K562 (cell line): ENCODE measurements at regions not wholly inside any gene's neighbourhood (a gene's known extent, or its start where the extent isn't known, plus 50 kb on each side); places are given as distances from the start of the nearest gene placed in this dataset.
"Not testable (repeated sequence)": the region's sequence is repeated elsewhere in the genome, so short reads cannot be mapped to it uniquely, and the experiment has no call there.

ENCODE experiments used
- ATAC-seq: fragments of 200-7000 bp; cut with Tn5 transposase; 3 replicates; pipeline ENCODE4 v1.9.1; 2020; ENCODE audit warnings: moderate library complexity
- BruUV-seq: library from RNA; stranded (reverse); fragments of 400-500 nt; replicated peaks from 2 replicates; lab custom pipeline; 2021; lab: Mats Ljungman, UMichigan
- CTCF ChIA-PET: fragments of 300-600 bp; formaldehyde crosslinking; extraction: SDS; loops from one replicate; lab custom pipeline; 2021; ENCODE audit warnings: low intra/inter-chr PET ratio; lab: Yijun Ruan, JAX
- POLR2A ChIA-PET: fragments of 300-600, 350-650 bp; sonication (Branson Sonifier 250); formaldehyde crosslinking; extraction: SDS; loops from one replicate; lab custom pipeline; 2021; ENCODE audit warnings: antibody characterized with exemption, inconsistent platforms; lab: Yijun Ruan, JAX
- DNase-seq, 4 experiments: peaks; one replicate each; pipeline versions ENCODE4 v3.0.0 to v3.0.0-alpha.2; 2011 to 2018; ENCODE audit warnings: low spot score in 3 of 4, mixed read lengths in 3 of 4; ENCODE audit errors: extremely low read depth in 1 of 4
- FAIRE-seq: peaks from 2 replicates; lab custom pipeline; 2011; peaks lifted over from hg19 to GRCh38; lab: Jason Lieb, UNC
- H2AFZ ChIP-seq: 2 replicates; pipeline ENCODE4 v1.6.0; 2011; ENCODE audit warnings: low read depth, low read length, control low read depth, inconsistent platforms
- H3K27ac ChIP-seq: fragments of 200-600 bp; 3 replicates; pipeline ENCODE4 v1.8.0; 2011; ENCODE audit warnings: low read depth, mild to moderate bottlenecking, control low read depth, inconsistent platforms, low read length, moderate library complexity, mixed read lengths; ENCODE audit errors: extremely low read depth
- H3K27me3 ChIP-seq, 2 experiments: fragments of 300-600 bp in 1 of 2; 2 replicates in 1 of 2; 3 replicates in 1 of 2; pipeline versions ENCODE4 v1.6.0 to v1.8.0; 2011; ENCODE audit warnings: inconsistent platforms in 2 of 2, low read length in 2 of 2, mild to moderate bottlenecking in 1 of 2, mixed read lengths in 1 of 2, moderate library complexity in 1 of 2; ENCODE audit not compliant: control insufficient read depth in 2 of 2, insufficient read depth in 2 of 2
- H3K36me3 ChIP-seq: fragments of 300-600 bp; 3 replicates; pipeline ENCODE4 v1.8.0; 2011; ENCODE audit warnings: mild to moderate bottlenecking, low read length, inconsistent platforms; ENCODE audit not compliant: control insufficient read depth, insufficient read depth
- H3K4me1 ChIP-seq, 2 experiments: fragments of 200-600 bp in 1 of 2; replicated peaks in 1 of 2; 2 replicates in 1 of 2; 3 replicates in 1 of 2; pipeline versions ENCODE4 v1.5.1 to v1.8.0; 2011; ENCODE audit warnings: inconsistent platforms in 2 of 2, low read length in 2 of 2, mild to moderate bottlenecking in 1 of 2, mixed read lengths in 1 of 2, moderate library complexity in 1 of 2; ENCODE audit not compliant: control insufficient read depth in 2 of 2, insufficient read depth in 2 of 2
- H3K4me2 ChIP-seq: 2 replicates; pipeline ENCODE4 v1.6.1; 2011; ENCODE audit warnings: low read length, control low read depth, inconsistent platforms, mixed read lengths; ENCODE audit not compliant: insufficient read depth
- H3K4me3 ChIP-seq: fragments of 200-600 bp; sonication (generic), shearing (Covaris generic); 2 replicates; pipeline ENCODE4 v1.5.1; 2016; ENCODE audit warnings: control low read depth, inconsistent platforms
- H3K79me2 ChIP-seq: fragments of 200-600 bp; 3 replicates; pipeline ENCODE4 v1.8.0; 2011; ENCODE audit warnings: low read length, inconsistent platforms; ENCODE audit not compliant: control insufficient read depth, insufficient read depth
- H3K9ac ChIP-seq, 2 experiments: 2 replicates each; pipeline versions ENCODE4 v1.6.0 to v1.6.1; 2011; ENCODE audit warnings: low read depth in 2 of 2, low read length in 2 of 2, control low read depth in 1 of 2, inconsistent platforms in 1 of 2, mild to moderate bottlenecking in 1 of 2, mixed read lengths in 1 of 2; ENCODE audit not compliant: insufficient read depth in 1 of 2
- H3K9me1 ChIP-seq: one replicate; pipeline ENCODE4 v1.6.0; 2011; ENCODE audit warnings: inconsistent platforms, mild to moderate bottlenecking, low read length, moderate library complexity; ENCODE audit not compliant: control insufficient read depth, insufficient read depth
- H3K9me3 ChIP-seq: replicated peaks from 2 replicates; pipeline ENCODE4 v1.5.1; 2011; ENCODE audit warnings: low read depth, low read length, inconsistent platforms; ENCODE audit not compliant: control insufficient read depth, insufficient read depth
- H4K20me1 ChIP-seq: replicated peaks from 2 replicates; pipeline ENCODE4 v1.6.1; 2011; ENCODE audit warnings: low read length, inconsistent platforms, mixed read lengths; ENCODE audit not compliant: control insufficient read depth, insufficient read depth
- CEBPB ChIP-seq: fragments of 450-650 bp; IDR thresholded peaks from 2 replicates; pipeline ENCODE4 v1.6.1; 2016; ENCODE audit warnings: missing genetic modification characterization, missing compliant biosample characterization
- HES1 ChIP-seq: fragments of 450-650 bp; IDR thresholded peaks from 2 replicates; pipeline ENCODE4 v1.6.1; 2016; ENCODE audit warnings: low read depth, mild to moderate bottlenecking, moderate library complexity
- MYNN ChIP-seq, 2 experiments: sonication (generic); formaldehyde crosslinking in 1 of 2; IDR thresholded peaks; 2 replicates each; pipeline versions ENCODE4 v1.5.0 to v1.6.1; 2016 to 2020; ENCODE audit warnings: antibody characterized with exemption in 1 of 2, missing genetic modification reagents in 1 of 2
- NR4A1 ChIP-seq, 2 experiments: fragments of 250-450 bp in 1 of 2; fragments of 450-650 bp in 1 of 2; sonication (Bioruptor Pico) in 1 of 2; IDR thresholded peaks; 2 replicates each; pipeline versions ENCODE4 v1.4.0 to v1.6.1; 2016 to 2020; ENCODE audit warnings: mild to moderate bottlenecking in 2 of 2, missing compliant biosample characterization in 1 of 2, missing genetic modification characterization in 1 of 2, moderate library complexity in 1 of 2
- ZFP91 ChIP-seq: sonication (generic); formaldehyde crosslinking; IDR thresholded peaks from 2 replicates; pipeline ENCODE4 v1.8.0; 2022; ENCODE audit warnings: mild to moderate bottlenecking, missing genetic modification reagents
- ZNF507 ChIP-seq: conservative IDR thresholded peaks from 2 replicates; pipeline ENCODE4 v1.6.1; 2017; ENCODE audit warnings: missing genetic modification characterization, missing compliant biosample characterization
- WGBS: fragments of 100-300 bp; shearing (Covaris generic); methylation state at CpG from one replicate; pipeline ENCODE4 v1.1.6; 2016; ENCODE audit warnings: low coverage, mixed read lengths; ENCODE audit not compliant: insufficient coverage; ENCODE audit errors: missing lambda C conversion rate; 5-methylcytosine and 5-hydroxymethylcytosine counted together
- in situ Hi-C: fragments of 300-500 bp; cut with MboI; formaldehyde crosslinking; loops from 4 replicates; pipeline ENCODE4 v1.15.0; 2018; ENCODE audit warnings: inconsistent platforms, mixed read lengths
- intact Hi-C: fragments of 100-400 bp; cut with micrococcal nuclease; formaldehyde crosslinking; loops from 2 replicates; pipeline ENCODE4 v1.14.2; 2022

- FAIRE-seq, H3K27me3 ChIP-seq, H3K27ac ChIP-seq, H3K4me3 ChIP-seq, intact Hi-C loops, POLR2A ChIA-PET, H3K9me3 ChIP-seq, ATAC-seq, CTCF ChIA-PET, H3K79me2 ChIP-seq, H3K36me3 ChIP-seq, H3K4me2 ChIP-seq, DNase-seq, H3K9me1 ChIP-seq, BruUV-seq, H4K20me1 ChIP-seq, H2AFZ ChIP-seq: not testable (repeated sequence)
- in situ Hi-C loops = loop anchor here (5.0 kb wide), 1 partner anchor 118 kb away; no protein-coding TSS in a partner anchor
- Histone ChIP-seq H3K4me1 (peaks cover 6 to 34% of the 10 kb centered on the region in 2 experiments; a peak in 4 of 5 replicates), H3K9ac (peak overlapping the region in 1 of 2 experiments; percentile 26; a peak in 1 of 4 replicates)
- WGBS = 21% methylated on average over 25 of the region's 32 CpGs
- TF ChIP-seq CEBPB (tag) = peak; percentile 16; the same call in 1 of the 2 replicates
Measured at GRCh38 chr14:105604531-105605463, 78.4 kb downstream of the TMEM121 start.

GRCh38 chr14:105605464-105606304, 79.3 kb downstream of the TMEM121 start:
- Histone ChIP-seq H4K20me1 (no peaks in the 10 kb centered on the region), H3K4me1 (peaks cover 6 to 34% of the 10 kb centered on the region in 2 experiments; a peak in 4 of 5 replicates), H3K9me1 (no peaks in the 10 kb centered on the region), H3K79me2 (no peaks in the 10 kb centered on the region), H3K9ac (peak overlapping the region in 1 of 2 experiments; percentile 26; a peak in 1 of 4 replicates), H2AFZ (no peak overlapping the region), H3K27me3 (no peaks in the 10 kb centered on the region), H3K9me3 (no peaks in the 10 kb centered on the region), H3K36me3 (no peaks in the 10 kb centered on the region), H3K4me3 (no peak overlapping the region), H3K4me2 (no peak overlapping the region), H3K27ac (no peak overlapping the region)
- FAIRE-seq (no peak), ATAC-seq (no peak), DNase-seq (no peak)
- 24% methylated on average over 10 of the region's 24 CpGs for WGBS
- BruUV-seq = no TSS peak
- intact Hi-C loops = no loop called here
- CTCF ChIA-PET = no interaction called here
- in situ Hi-C loops = no loop called here
- POLR2A ChIA-PET = no interaction called here
- no peak for TF ChIP-seq MYNN (IDR thresholded peaks at IDR 0.05)
- TF ChIP-seq MYNN (CRISPR knock-in tag; IDR thresholded peaks at IDR 0.05) = no peak
- no peak for TF ChIP-seq ZFP91 (CRISPR knock-in tag)
- TF ChIP-seq NR4A1 (CRISPR knock-in tag; IDR thresholded peaks at IDR 0.05) = no peak
- TF ChIP-seq NR4A1 (tag; IDR thresholded peaks at IDR 0.05) = no peak
- no peak for TF ChIP-seq ZNF507 (tag)
- TF ChIP-seq HES1 = no peak
